HG03520 (cell line): ENCODE measurements at regions not wholly inside any gene's neighbourhood (a gene's known extent, or its start where the extent isn't known, plus 50 kb on each side); places are given as distances from the start of the nearest gene placed in this dataset.

Source experiments
- ATAC-seq: cut with Tn5 transposase; IDR thresholded peaks from one replicate; pipeline ENCODE4 v1.9.1; 2021; ENCODE audit warnings: mild to moderate bottlenecking, moderate library complexity; ENCODE audit not compliant: unreplicated experiment

GRCh38 chr4:67051000-67051789 is 494.1 kb downstream of the CENPC start:
- no peak for ATAC-seq

- ATAC-seq: no peak
These were observed 495.9 kb downstream of the CENPC start for GRCh38 chr4:67049446-67049845.

- ATAC-seq: peak; percentile 52
These were observed 496.8 kb downstream of the CENPC start for GRCh38 chr4:67048530-67048929.

- no peak for ATAC-seq
These were observed 505.0 kb downstream of the CENPC start for GRCh38 chr4:67040315-67040714.

- ATAC-seq: no peak
These were observed 507.1 kb downstream of the CENPC start for GRCh38 chr4:67038228-67038566.

- no peak for ATAC-seq
These were observed 507.6 kb downstream of the CENPC start for GRCh38 chr4:67037504-67038227.

GRCh38 chr4:67036791-67037190 is 508.5 kb downstream of the CENPC start:
- no peak for ATAC-seq

GRCh38 chr4:67035986-67036385 is 509.3 kb downstream of the CENPC start:
- no peak for ATAC-seq

GRCh38 chr4:67035501-67035900 is 509.8 kb downstream of the CENPC start:
- no peak for ATAC-seq

- no peak for ATAC-seq
These were observed 514.7 kb downstream of the CENPC start for GRCh38 chr4:67030636-67031035.

GRCh38 chr4:67020438-67020797 is 524.9 kb downstream of the CENPC start:
- no peak for ATAC-seq

- no peak for ATAC-seq
These were observed 525.4 kb downstream of the CENPC start for GRCh38 chr4:67019686-67020437.

- no peak for ATAC-seq
These were observed 530.7 kb downstream of the CENPC start for GRCh38 chr4:67014592-67014991.

GRCh38 chr4:67006791-67007190 is 538.5 kb downstream of the CENPC start:
- no peak for ATAC-seq

- ATAC-seq: no peak
These were observed 553.8 kb downstream of the CENPC start for GRCh38 chr4:66991521-66991920.

- no peak for ATAC-seq
These were observed 570.6 kb downstream of the CENPC start for GRCh38 chr4:66974665-66975064.

- no peak for ATAC-seq
These were observed 573.2 kb downstream of the CENPC start for GRCh38 chr4:66972087-66972486.

- no peak for ATAC-seq
These were observed 580.8 kb downstream of the CENPC start for GRCh38 chr4:66964467-66964866.

GRCh38 chr4:66963084-66963483 is 582.2 kb downstream of the CENPC start:
- ATAC-seq: no peak

GRCh38 chr4:66959207-66959606 is 586.1 kb downstream of the CENPC start:
- no peak for ATAC-seq

GRCh38 chr4:66956852-66957251 is 588.5 kb downstream of the CENPC start:
- no peak for ATAC-seq

GRCh38 chr4:66956426-66956825 is 588.9 kb downstream of the CENPC start:
- no peak for ATAC-seq
